GM18520 (cell line): ENCODE measurements at regions not wholly inside any gene's neighbourhood (a gene's known extent, or its start where the extent isn't known, plus 50 kb on each side); places are given as distances from the start of the nearest gene placed in this dataset.
"Not testable (repeated sequence)": the region's sequence is repeated elsewhere in the genome, so short reads cannot be mapped to it uniquely, and the experiment has no call there.

ENCODE experiments used
- ATAC-seq: cut with Tn5 transposase; IDR thresholded peaks from one replicate; pipeline ENCODE4 v1.9.1; 2021; ENCODE audit not compliant: unreplicated experiment

GRCh38 chr5:110221036-110221435, 505.4 kb downstream of the TMEM232 start:
- no peak for ATAC-seq

- no peak for ATAC-seq
These were observed 502.4 kb downstream of the TMEM232 start for GRCh38 chr5:110224050-110224449.

GRCh38 chr5:110225949-110226348, 500.5 kb downstream of the TMEM232 start:
- ATAC-seq = no peak

DNA sequence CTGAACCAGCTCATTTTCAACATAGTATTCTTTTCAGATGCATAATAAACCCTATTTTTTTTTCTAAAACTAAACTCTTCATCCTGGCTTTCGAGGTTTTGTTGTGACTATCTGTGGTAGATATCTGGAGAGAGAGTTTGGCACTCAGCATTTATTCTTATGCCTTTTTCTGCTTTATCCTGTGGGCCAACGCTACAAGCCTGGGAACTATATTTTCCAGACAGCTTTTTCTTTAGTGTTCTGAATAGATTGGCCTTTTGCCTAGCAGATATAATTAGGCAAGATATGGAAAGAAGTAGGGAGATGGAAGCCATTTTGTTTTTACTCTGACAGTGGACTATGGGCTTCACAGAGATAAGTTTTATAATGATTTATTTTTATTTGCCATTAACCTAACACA, 486.7 kb downstream of the TMEM232 start:
- no peak for ATAC-seq

- no peak for ATAC-seq
These were observed 483.5 kb downstream of the TMEM232 start for GRCh38 chr5:110242950-110243349.

DNA sequence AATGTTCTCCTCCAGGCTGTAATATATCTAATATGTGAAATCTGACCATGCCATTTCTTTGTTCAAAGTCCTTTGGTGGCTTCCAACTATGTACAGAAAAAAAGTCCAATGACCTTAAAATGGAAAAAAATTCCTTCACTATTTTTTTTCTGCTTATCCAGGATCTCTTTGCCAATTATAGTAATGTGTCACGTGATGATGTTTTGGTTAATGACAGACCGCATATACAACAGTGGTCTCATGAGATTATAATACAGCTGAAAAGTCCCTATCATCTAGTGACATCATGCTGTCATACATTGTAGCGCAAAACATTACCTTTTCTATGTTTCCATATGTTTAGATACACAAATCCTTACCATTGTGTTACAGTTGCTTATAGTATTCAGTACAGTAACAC, 477.6 kb downstream of the TMEM232 start:
- no peak for ATAC-seq

- ATAC-seq = no peak
These were observed 476.1 kb downstream of the TMEM232 start for GRCh38 chr5:110250355-110250754.

- no peak for ATAC-seq
These were observed 475.7 kb downstream of the TMEM232 start for GRCh38 chr5:110250755-110251154.

GRCh38 chr5:110251366-110251765, 475.1 kb downstream of the TMEM232 start:
- no peak for ATAC-seq

- ATAC-seq = no peak
These were observed 471.3 kb downstream of the TMEM232 start for GRCh38 chr5:110255194-110255593.

DNA sequence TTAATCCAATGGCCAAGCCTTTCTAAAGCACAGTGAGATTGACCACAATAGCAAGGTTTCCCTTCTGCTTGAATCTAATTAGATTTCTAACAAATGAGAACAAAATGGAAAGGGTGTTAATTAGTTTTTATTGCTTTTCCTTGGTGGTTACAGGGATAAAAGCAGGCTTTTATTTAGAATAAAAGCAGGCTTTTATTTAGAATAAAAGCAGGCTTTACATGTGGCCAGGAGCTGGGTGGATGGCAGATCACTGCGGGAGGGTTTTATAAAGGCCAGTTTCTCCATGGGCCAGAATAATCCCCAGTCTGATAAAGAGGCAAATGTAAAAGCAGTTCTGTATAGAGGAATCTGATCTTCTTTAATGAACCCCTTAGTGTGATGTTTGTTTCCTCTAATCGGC, 470.2 kb downstream of the TMEM232 start:
- no peak for ATAC-seq

DNA sequence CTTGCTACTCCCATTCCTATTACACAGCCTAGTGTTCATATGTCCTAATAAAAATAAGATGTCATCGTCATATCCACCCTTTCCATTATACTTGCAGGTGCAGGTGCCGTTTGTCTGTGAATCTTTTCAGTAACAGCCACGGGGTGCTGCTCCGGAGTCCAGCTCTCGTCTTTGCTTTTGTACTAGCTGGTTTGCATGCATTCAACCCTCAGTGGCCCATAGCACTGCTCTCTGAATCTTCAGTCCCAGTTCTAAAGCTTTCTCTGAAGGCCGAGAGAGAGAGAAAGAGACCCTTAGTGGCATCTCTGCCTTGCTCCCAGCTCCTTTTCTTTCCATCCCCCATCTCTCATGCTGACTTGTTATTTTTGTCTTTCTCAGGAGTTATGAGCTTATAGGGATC, 468.5 kb downstream of the TMEM232 start:
- no peak for ATAC-seq

GRCh38 chr5:110258460-110259216, 467.8 kb downstream of the TMEM232 start:
- no peak for ATAC-seq

GRCh38 chr5:110262749-110263148, 463.7 kb downstream of the TMEM232 start:
- ATAC-seq = no peak

GRCh38 chr5:110264661-110265060, 461.8 kb downstream of the TMEM232 start:
- ATAC-seq = no peak

DNA sequence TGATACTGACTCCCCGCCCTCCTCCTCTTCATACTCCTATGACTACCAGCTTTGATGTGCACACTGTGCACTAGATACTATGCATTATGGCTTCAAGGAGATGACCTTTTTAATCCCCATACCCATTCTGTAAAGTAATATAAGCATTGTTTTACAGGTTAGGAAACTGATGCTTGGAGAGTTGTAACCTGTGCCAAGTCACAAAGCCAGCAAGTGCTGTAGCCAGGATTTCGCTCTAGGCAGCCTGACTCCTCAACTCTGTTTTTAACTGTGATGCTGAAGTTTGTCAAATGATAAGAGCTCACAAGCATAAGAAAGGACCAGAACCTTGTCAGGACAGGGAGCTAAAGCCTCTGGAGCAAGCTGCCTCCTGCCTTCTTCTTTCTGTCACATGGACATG, 461.3 kb downstream of the TMEM232 start:
- ATAC-seq = no peak

- ATAC-seq = no peak
These were observed 458.8 kb downstream of the TMEM232 start for GRCh38 chr5:110267714-110268113.

GRCh38 chr5:110268283-110268682, 458.2 kb downstream of the TMEM232 start:
- ATAC-seq = no peak

DNA sequence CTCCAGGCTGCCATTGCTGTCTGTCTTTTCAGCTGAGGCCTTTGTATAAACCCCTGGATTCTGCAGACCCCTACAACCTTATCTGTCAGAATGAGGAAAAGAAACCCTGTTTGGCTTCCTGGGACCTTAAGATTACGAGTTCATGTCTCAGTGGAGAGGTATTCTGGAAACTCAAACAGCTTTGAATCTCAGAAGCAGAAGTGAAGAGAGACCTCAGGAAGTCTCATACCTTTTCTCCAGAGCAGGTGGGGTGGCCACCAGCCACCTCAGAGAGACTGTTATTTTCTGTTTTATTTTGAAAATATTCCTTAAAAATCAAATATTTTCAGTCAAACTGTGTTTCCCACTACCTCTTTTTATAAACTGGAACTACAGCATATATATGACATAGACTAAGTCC, 457.5 kb downstream of the TMEM232 start:
- no peak for ATAC-seq

- no peak for ATAC-seq
These were observed 456.9 kb downstream of the TMEM232 start for GRCh38 chr5:110269478-110270142.

DNA sequence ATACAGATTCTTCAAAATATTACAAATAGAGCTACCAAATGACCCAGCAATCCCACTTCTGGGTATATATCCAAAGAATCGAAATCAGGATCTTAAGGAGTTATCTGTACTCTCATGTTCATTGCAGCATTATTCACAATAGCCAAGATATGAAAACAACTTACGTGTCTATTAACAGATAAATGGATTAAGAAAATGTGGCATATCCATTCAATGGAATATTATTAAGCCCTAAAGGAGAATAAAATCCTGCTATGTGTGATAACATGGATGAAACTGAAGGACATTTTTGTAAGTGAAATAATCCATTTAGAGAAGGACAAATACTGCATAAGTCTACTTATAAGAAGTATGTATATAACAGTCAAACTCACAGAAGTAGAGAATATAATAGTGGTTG, 450.6 kb downstream of the TMEM232 start:
- no peak for ATAC-seq

DNA sequence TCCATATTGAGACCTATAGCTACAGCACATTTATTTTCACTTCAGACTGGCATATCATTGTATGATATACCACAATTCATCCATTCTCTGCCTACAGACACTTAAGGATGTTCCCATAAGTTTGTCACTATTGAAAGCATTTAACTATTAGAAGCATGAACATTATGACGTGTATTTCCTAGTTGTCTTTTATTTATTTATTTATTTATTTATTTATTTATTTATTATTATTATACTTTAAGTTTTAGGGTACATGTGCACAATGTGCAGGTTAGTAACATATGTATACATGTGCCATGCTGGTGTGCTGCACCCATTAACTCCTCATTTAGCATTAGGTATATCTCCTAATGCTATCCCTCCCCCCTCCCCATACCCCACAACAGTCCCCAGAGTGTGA, 448.0 kb downstream of the TMEM232 start:
- not testable (repeated sequence) for ATAC-seq

DNA sequence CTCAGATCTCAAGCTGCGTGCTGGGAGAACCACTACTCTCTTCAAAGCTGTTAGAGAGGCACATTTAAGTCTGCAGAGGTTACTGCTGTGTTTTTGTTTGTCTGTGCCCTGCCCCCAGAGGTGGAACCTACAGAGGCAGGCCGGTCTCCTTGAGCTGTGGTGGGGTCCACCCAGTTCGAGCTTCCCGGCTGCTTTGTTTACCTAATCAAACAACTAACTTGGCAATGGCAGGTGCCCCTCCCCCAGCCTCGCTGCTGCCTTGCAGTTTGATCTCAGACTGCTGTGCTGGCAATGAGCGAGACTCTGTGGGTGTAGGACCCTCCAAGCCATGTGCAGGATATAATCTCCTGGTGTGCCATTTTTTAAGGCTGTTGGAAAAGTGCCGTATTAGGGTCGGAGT, 442.4 kb downstream of the TMEM232 start:
- ATAC-seq = not testable (repeated sequence)
